Transverse colon (tissue), 4 donors: ENCODE measurements at regions not wholly inside any gene's neighbourhood (a gene's known extent, or its start where the extent isn't known, plus 50 kb on each side); places are given as distances from the start of the nearest gene placed in this dataset.

ENCODE experiments used
- EP300 ChIP-seq: sonication (generic); formaldehyde crosslinking; IDR thresholded peaks from one replicate; pipeline ENCODE4 v1.6.1; 2017; ENCODE audit warnings: antibody characterized with exemption, low read depth
- POLR2A ChIP-seq: fragments of 450-650 bp; IDR thresholded peaks from one replicate; pipeline ENCODE4 v1.6.1; 2016; ENCODE audit warnings: antibody characterized with exemption, mild to moderate bottlenecking, moderate library complexity
- POLR2AphosphoS5 ChIP-seq, 3 donors: sonication (generic); formaldehyde crosslinking; IDR thresholded peaks; one replicate each; pipeline ENCODE4 v1.6.1; 2016; ENCODE audit warnings: antibody characterized with exemption in 3 of 3
- TF ChIP-seq, protein P1 (sequence below), 5 experiments: fragments of 200-600 bp in 3 of 5; fragments of 450-650 bp in 2 of 5; sonication (generic) in 3 of 5; IDR thresholded peaks; 1 replicate in 2 of 5; 2 replicates in 3 of 5; pipeline ENCODE4 v1.5.1; 2016 to 2017; ENCODE audit warnings: antibody characterized with exemption in 5 of 5, inconsistent platforms in 3 of 5, mild to moderate bottlenecking in 2 of 5, moderate library complexity in 1 of 5

DNA sequence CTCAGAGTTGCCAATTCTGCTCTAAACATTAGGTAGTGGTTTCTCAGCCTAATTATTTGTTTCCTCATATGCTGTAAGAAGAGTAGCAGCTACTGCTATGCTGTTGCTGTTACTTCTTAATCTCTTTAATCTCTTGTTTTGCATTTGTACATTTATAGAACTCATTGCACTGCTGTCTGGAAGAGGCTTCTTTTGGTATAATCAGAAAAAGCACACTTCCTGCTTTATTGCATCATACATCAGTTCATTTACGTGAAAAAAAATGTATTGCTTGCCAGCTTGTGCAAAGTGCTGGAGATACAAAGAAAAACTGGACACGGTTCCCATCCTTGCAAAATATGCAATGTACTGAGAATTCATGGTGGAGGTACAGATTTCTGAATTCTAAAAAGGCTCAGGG lies 332.0 kb downstream of the GRXCR1 start:
- TF ChIP-seq, protein P1, sequence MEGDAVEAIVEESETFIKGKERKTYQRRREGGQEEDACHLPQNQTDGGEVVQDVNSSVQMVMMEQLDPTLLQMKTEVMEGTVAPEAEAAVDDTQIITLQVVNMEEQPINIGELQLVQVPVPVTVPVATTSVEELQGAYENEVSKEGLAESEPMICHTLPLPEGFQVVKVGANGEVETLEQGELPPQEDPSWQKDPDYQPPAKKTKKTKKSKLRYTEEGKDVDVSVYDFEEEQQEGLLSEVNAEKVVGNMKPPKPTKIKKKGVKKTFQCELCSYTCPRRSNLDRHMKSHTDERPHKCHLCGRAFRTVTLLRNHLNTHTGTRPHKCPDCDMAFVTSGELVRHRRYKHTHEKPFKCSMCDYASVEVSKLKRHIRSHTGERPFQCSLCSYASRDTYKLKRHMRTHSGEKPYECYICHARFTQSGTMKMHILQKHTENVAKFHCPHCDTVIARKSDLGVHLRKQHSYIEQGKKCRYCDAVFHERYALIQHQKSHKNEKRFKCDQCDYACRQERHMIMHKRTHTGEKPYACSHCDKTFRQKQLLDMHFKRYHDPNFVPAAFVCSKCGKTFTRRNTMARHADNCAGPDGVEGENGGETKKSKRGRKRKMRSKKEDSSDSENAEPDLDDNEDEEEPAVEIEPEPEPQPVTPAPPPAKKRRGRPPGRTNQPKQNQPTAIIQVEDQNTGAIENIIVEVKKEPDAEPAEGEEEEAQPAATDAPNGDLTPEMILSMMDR (IDR thresholded peaks at IDR 0.05) = no peak
- TF ChIP-seq POLR2A (no peak), EP300 (no peak), POLR2AphosphoS5 (IDR thresholded peaks at IDR 0.05) (no peak)
